ENCODE measurements at regions not wholly inside any gene's neighbourhood (a gene's known extent, or its start where the extent isn't known, plus 50 kb on each side); places are given as distances from the start of the nearest gene placed in this dataset.

DNA sequence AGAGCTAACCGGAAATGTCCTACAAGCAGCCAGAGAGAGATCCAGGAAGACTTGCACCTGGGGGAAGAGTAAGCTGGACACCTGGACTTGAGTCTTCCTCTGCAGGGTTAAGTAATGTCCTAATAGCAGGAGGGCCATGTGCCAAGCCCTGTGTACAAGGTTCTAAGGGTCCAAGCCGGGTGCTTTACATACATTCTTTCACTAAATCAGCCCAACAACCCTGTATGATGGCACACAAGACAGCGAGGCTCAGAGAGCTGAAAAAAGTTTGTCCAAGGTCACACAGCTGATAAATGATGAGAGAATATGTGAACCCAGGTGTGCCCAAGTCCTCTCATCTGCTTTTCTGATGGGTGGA lies 215.1 kb upstream of the CDYL start:
- no TSS peak for BruUV-seq (replicated peaks)
- in situ Hi-C loops (cut with HindIII; ENCODE audit: low pct_unique_long_range_greater_than_20kb, low sequenced_read_pairs) = no loop called here
- TF ChIP-seq POLR2AphosphoS5 (IDR thresholded peaks at IDR 0.05; ENCODE audit: low read depth, low read length) = no peak
- no peaks in the 10 kb centered on the region for H3K27me3 ChIP-seq (ENCODE audit: control insufficient read depth, insufficient read depth, low read length)
- DNase-seq (ENCODE audit: low read depth, low spot score) = no peak
- no peak overlapping the region for H3K27ac ChIP-seq (ENCODE audit: low read length)
- H3K4me1 ChIP-seq (ENCODE audit: control insufficient read depth, insufficient read depth, low read length) = no peaks in the 10 kb centered on the region
- POLR2A ChIA-PET = no interaction called here
- no peak for ATAC-seq
- intact Hi-C loops (cut with micrococcal nuclease; ENCODE audit: unreplicated experiment) = no loop called here
- CTCF ChIA-PET = no interaction called here
- no peaks in the 10 kb centered on the region for H3K36me3 ChIP-seq (ENCODE audit: control insufficient read depth, insufficient read depth, low read length)
- no peaks in the 10 kb centered on the region for H3K9me3 ChIP-seq (ENCODE audit: control insufficient read depth, insufficient read depth, low read depth, low read length)
- no peak overlapping the region for H3K4me3 ChIP-seq (ENCODE audit: low read depth in 2 of 2, low read length in 2 of 2)

GRCh38 chr6:4560221-4561077 lies 215.8 kb upstream of the CDYL start:
- DNase-seq (ENCODE audit: low read depth, low spot score) = no peak

More at GRCh38 chr6:4560221-4561077, 215.8 kb upstream of the CDYL start:
- BruUV-seq (replicated peaks) = no TSS peak
- Histone ChIP-seq H3K36me3 (ENCODE audit: control insufficient read depth, insufficient read depth, low read length) (no peaks in the 10 kb centered on the region), H3K27ac (ENCODE audit: low read length) (no peak overlapping the region), H3K9me3 (ENCODE audit: control insufficient read depth, insufficient read depth, low read depth, low read length) (no peaks in the 10 kb centered on the region), H3K27me3 (ENCODE audit: control insufficient read depth, insufficient read depth, low read length) (no peaks in the 10 kb centered on the region), H3K4me3 (ENCODE audit: low read depth in 2 of 2, low read length in 2 of 2) (no peak overlapping the region), H3K4me1 (ENCODE audit: control insufficient read depth, insufficient read depth, low read length) (no peaks in the 10 kb centered on the region)
- intact Hi-C loops (cut with micrococcal nuclease; ENCODE audit: unreplicated experiment) (no loop called here), in situ Hi-C loops (cut with HindIII; ENCODE audit: low pct_unique_long_range_greater_than_20kb, low sequenced_read_pairs) (no loop called here)
- no peak for ATAC-seq
- ChIA-PET CTCF (no interaction called here), POLR2A (no interaction called here)
- TF ChIP-seq TCF7L2 (IDR thresholded peaks at IDR 0.05; ENCODE audit: low read depth, low read length) (no peak), POLR2AphosphoS5 (IDR thresholded peaks at IDR 0.05; ENCODE audit: low read depth, low read length) (no peak), SIN3A (IDR thresholded peaks at IDR 0.05; ENCODE audit: borderline replicate concordance, insufficient read depth, low read depth, low read length) (no peak)
- TF ChIP-seq, protein P1, sequence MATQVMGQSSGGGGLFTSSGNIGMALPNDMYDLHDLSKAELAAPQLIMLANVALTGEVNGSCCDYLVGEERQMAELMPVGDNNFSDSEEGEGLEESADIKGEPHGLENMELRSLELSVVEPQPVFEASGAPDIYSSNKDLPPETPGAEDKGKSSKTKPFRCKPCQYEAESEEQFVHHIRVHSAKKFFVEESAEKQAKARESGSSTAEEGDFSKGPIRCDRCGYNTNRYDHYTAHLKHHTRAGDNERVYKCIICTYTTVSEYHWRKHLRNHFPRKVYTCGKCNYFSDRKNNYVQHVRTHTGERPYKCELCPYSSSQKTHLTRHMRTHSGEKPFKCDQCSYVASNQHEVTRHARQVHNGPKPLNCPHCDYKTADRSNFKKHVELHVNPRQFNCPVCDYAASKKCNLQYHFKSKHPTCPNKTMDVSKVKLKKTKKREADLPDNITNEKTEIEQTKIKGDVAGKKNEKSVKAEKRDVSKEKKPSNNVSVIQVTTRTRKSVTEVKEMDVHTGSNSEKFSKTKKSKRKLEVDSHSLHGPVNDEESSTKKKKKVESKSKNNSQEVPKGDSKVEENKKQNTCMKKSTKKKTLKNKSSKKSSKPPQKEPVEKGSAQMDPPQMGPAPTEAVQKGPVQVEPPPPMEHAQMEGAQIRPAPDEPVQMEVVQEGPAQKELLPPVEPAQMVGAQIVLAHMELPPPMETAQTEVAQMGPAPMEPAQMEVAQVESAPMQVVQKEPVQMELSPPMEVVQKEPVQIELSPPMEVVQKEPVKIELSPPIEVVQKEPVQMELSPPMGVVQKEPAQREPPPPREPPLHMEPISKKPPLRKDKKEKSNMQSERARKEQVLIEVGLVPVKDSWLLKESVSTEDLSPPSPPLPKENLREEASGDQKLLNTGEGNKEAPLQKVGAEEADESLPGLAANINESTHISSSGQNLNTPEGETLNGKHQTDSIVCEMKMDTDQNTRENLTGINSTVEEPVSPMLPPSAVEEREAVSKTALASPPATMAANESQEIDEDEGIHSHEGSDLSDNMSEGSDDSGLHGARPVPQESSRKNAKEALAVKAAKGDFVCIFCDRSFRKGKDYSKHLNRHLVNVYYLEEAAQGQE (IDR thresholded peaks at IDR 0.05; ENCODE audit: insufficient read depth in 1 of 2, low read depth in 2 of 2, low read length in 1 of 2) = no peak
- TF ChIP-seq, protein P2, sequence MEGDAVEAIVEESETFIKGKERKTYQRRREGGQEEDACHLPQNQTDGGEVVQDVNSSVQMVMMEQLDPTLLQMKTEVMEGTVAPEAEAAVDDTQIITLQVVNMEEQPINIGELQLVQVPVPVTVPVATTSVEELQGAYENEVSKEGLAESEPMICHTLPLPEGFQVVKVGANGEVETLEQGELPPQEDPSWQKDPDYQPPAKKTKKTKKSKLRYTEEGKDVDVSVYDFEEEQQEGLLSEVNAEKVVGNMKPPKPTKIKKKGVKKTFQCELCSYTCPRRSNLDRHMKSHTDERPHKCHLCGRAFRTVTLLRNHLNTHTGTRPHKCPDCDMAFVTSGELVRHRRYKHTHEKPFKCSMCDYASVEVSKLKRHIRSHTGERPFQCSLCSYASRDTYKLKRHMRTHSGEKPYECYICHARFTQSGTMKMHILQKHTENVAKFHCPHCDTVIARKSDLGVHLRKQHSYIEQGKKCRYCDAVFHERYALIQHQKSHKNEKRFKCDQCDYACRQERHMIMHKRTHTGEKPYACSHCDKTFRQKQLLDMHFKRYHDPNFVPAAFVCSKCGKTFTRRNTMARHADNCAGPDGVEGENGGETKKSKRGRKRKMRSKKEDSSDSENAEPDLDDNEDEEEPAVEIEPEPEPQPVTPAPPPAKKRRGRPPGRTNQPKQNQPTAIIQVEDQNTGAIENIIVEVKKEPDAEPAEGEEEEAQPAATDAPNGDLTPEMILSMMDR (IDR thresholded peaks at IDR 0.05) = no peak

All from Panc1 (cell line).